ENCODE measurements at regions not wholly inside any gene's neighbourhood (a gene's known extent, or its start where the extent isn't known, plus 50 kb on each side); places are given as distances from the start of the nearest gene placed in this dataset.
A peak's percentile ranks its signal among the peaks of the same experiment; 100 is the strongest.

- TF ChIP-seq POGZ (CRISPR knock-in tag; IDR thresholded peaks at IDR 0.05), result 0 out of 2 replicates have a peak, but pooled peaks have one; percentile 32
- no peak for TF ChIP-seq ZBTB1 (CRISPR knock-in tag; IDR thresholded peaks at IDR 0.05; ENCODE audit: borderline replicate concordance)
- no peak for TF ChIP-seq ZNF235 (CRISPR knock-in tag; IDR thresholded peaks at IDR 0.05; ENCODE audit: borderline replicate concordance)
- no peak for TF ChIP-seq NPAS2 (CRISPR knock-in tag; IDR thresholded peaks at IDR 0.05; ENCODE audit: borderline replicate concordance)
- TF ChIP-seq ELK4 (CRISPR knock-in tag; IDR thresholded peaks at IDR 0.05; ENCODE audit: borderline replicate concordance), result no peak
- peak; percentile 24; the same call in 1 of the 2 replicates for TF ChIP-seq TFAP4 (IDR thresholded peaks at IDR 0.05; ENCODE audit: borderline replicate concordance, low read depth)
- TF ChIP-seq ZSCAN20 (CRISPR knock-in tag; IDR thresholded peaks at IDR 0.05; ENCODE audit: borderline replicate concordance), result no peak
- TF ChIP-seq ZBTB7A (CRISPR knock-in tag; IDR thresholded peaks at IDR 0.05), result no peak
- no peak for TF ChIP-seq MZF1 (CRISPR knock-in tag; IDR thresholded peaks at IDR 0.05; ENCODE audit: borderline replicate concordance)
- TF ChIP-seq ZNF564 (CRISPR knock-in tag; IDR thresholded peaks at IDR 0.05), result no peak
Observed at GRCh38 chr9:88681434-88681833, 146.5 kb downstream of the NXNL2 start (continued).

GRCh38 chr9:88682431-88682831, 147.5 kb downstream of the NXNL2 start:
- H3K36me3 ChIP-seq (replicated peaks in 1 of 2; ENCODE audit: control insufficient read depth in 1 of 2, insufficient read depth in 2 of 2, low read length in 2 of 2), result no peaks in the 10 kb centered on the region
- no peaks in the 10 kb centered on the region for H4K20me1 ChIP-seq (ENCODE audit: insufficient read depth, low read length)
- ChIA-PET CTCF (ENCODE audit: low intra/inter-chr PET ratio, low total read pairs) (no interaction called here), POLR2A (no interaction called here)
- BruUV-seq (replicated peaks), result no TSS peak
- no peak for ATAC-seq
- H2AFZ ChIP-seq (ENCODE audit: low read length), result no peak overlapping the region
- in situ Hi-C loops (cut with HindIII; ENCODE audit: extremely low pct_ligation_motif_present, low pct_unique_long_range_greater_than_20kb), result no loop called here
- H3K9me3 ChIP-seq (ENCODE audit: low read length), result no peaks in the 10 kb centered on the region
- no peaks in the 10 kb centered on the region for H3K79me2 ChIP-seq (ENCODE audit: insufficient read depth, low read length)
- peaks cover 42% of the 10 kb centered on the region for H3K4me1 ChIP-seq (ENCODE audit: insufficient read depth, low read length)
- no peaks in the 10 kb centered on the region for H3K27me3 ChIP-seq (ENCODE audit: control insufficient read depth in 1 of 2, insufficient read depth in 2 of 2, low read length in 2 of 2)
- no peak for DNase-seq (ENCODE audit: low spot score)
- H3K9ac ChIP-seq (ENCODE audit: insufficient read depth, low read depth, low read length), result no peak overlapping the region
- WGBS (ENCODE audit: low lambda C conversion rate), result no CpG with 5 or more reads among the region's 12 CpGs
- no peak overlapping the region for H3K27ac ChIP-seq (ENCODE audit: extremely low read length, insufficient read depth, low read length)
- intact Hi-C loops (cut with micrococcal nuclease; ENCODE audit: unreplicated experiment), result no loop called here
- no peak overlapping the region for H3K4me2 ChIP-seq (ENCODE audit: low read depth, low read length)
- FAIRE-seq, result no peak
- TF ChIP-seq ZBTB42 (CRISPR knock-in tag; IDR thresholded peaks at IDR 0.05) (no peak), GTF3A (CRISPR knock-in tag; conservative IDR thresholded peaks at IDR 0.05) (no peak), ZNF510 (CRISPR knock-in tag; IDR thresholded peaks at IDR 0.05; ENCODE audit: low read depth) (no peak)
- H3K4me3 ChIP-seq (replicated peaks in 1 of 3; ENCODE audit: insufficient read depth in 1 of 3, low read depth in 2 of 3, low read length in 3 of 3), result no peak overlapping the region
